AG04450 (cell line): ENCODE measurements at regions not wholly inside any gene's neighbourhood (a gene's known extent, or its start where the extent isn't known, plus 50 kb on each side); places are given as distances from the start of the nearest gene placed in this dataset.

ENCODE experiments used
- CTCF ChIA-PET: fragments of 300-600, 350-600 bp; formaldehyde crosslinking; extraction: SDS; loops from one replicate; lab custom pipeline; 2022; ENCODE audit warnings: antibody characterized with exemption, inconsistent platforms; lab: Charles Lee
- POLR2A ChIA-PET: fragments of 350-600 bp; formaldehyde crosslinking; extraction: SDS; loops from one replicate; lab custom pipeline; 2021; ENCODE audit warnings: antibody characterized with exemption, inconsistent platforms; lab: Yijun Ruan, JAX
- DNase-seq: peaks from one replicate; pipeline ENCODE4 v3.0.0-alpha.2; 2011; ENCODE audit warnings: low read depth, low spot score
- H3K27ac ChIP-seq: one replicate; pipeline ENCODE4 v1.5.1; 2012; ENCODE audit warnings: low read depth, low read length, control low read depth
- H3K27me3 ChIP-seq: one replicate; pipeline ENCODE4 v1.6.0; 2012; ENCODE audit warnings: low read length; ENCODE audit not compliant: control insufficient read depth, insufficient read depth
- H3K4me3 ChIP-seq: 2 replicates; pipeline ENCODE4 v1.5.1; 2011; ENCODE audit warnings: mild to moderate bottlenecking, low read depth, low read length, control low read depth
- H3K9me3 ChIP-seq: 2 replicates; pipeline ENCODE4 v1.5.1; 2012; ENCODE audit warnings: low read length; ENCODE audit not compliant: control insufficient read depth, insufficient read depth
- CTCF ChIP-seq: IDR thresholded peaks from 2 replicates; pipeline ENCODE4 v1.5.1; 2011; ENCODE audit warnings: low read depth, low read length, control low read depth, inconsistent platforms

GRCh38 chr4:13268703-13269102, 215.4 kb downstream of the RAB28 start:
- Histone ChIP-seq H3K4me3 (no peak overlapping the region), H3K9me3 (no peaks in the 10 kb centered on the region), H3K27ac (no peak overlapping the region), H3K27me3 (no peaks in the 10 kb centered on the region)
- CTCF ChIA-PET = interaction anchor here (1.5 kb wide), 1 partner anchor 20 kb away, joined by 3 read pairs; no protein-coding TSS in a partner anchor
- POLR2A ChIA-PET = no interaction called here
- DNase-seq = no peak
- no peak for TF ChIP-seq CTCF

GRCh38 chr4:13268165-13268564, 216.0 kb downstream of the RAB28 start:
- ChIA-PET CTCF (interaction anchor here (1.5 kb wide), 1 partner anchor 20 kb away, joined by 3 read pairs; no protein-coding TSS in a partner anchor), POLR2A (no interaction called here)
- Histone ChIP-seq H3K27ac (no peak overlapping the region), H3K27me3 (no peaks in the 10 kb centered on the region), H3K9me3 (no peaks in the 10 kb centered on the region), H3K4me3 (no peak overlapping the region)
- no peak for DNase-seq
- no peak for TF ChIP-seq CTCF

- H3K27ac ChIP-seq = no peak overlapping the region
- DNase-seq = no peak
- H3K4me3 ChIP-seq = no peak overlapping the region
- no peaks in the 10 kb centered on the region for H3K27me3 ChIP-seq
- no peak for TF ChIP-seq CTCF
- POLR2A ChIA-PET = no interaction called here
- CTCF ChIA-PET = no interaction called here
- no peaks in the 10 kb centered on the region for H3K9me3 ChIP-seq
Observed at GRCh38 chr4:13267091-13267490, 217.0 kb downstream of the RAB28 start.

- Histone ChIP-seq H3K4me3 (no peak overlapping the region), H3K9me3 (no peaks in the 10 kb centered on the region), H3K27me3 (no peaks in the 10 kb centered on the region), H3K27ac (no peak overlapping the region)
- no peak for TF ChIP-seq CTCF
- POLR2A ChIA-PET = no interaction called here
- CTCF ChIA-PET = no interaction called here
- DNase-seq = no peak
Observed at GRCh38 chr4:13266687-13267086, 217.5 kb downstream of the RAB28 start.

GRCh38 chr4:13263967-13264525, 220.1 kb downstream of the RAB28 start:
- Histone ChIP-seq H3K27ac (no peak overlapping the region), H3K27me3 (no peaks in the 10 kb centered on the region), H3K4me3 (no peak overlapping the region), H3K9me3 (no peaks in the 10 kb centered on the region)
- TF ChIP-seq CTCF = no peak
- ChIA-PET CTCF (no interaction called here), POLR2A (no interaction called here)
- no peak for DNase-seq
